ENCODE measurements at regions not wholly inside any gene's neighbourhood (a gene's known extent, or its start where the extent isn't known, plus 50 kb on each side); places are given as distances from the start of the nearest gene placed in this dataset.
"Not testable (repeated sequence)": the region's sequence is repeated elsewhere in the genome, so short reads cannot be mapped to it uniquely, and the experiment has no call there.

- Histone ChIP-seq H3K27ac (no peak overlapping the region), H3K27me3 (ENCODE audit: insufficient read depth in 3 of 3, low read length in 2 of 3) (no peaks in the 10 kb centered on the region), H3K4me3 (no peak overlapping the region), H3K9me3 (no peaks in the 10 kb centered on the region), H3K36me3 (ENCODE audit: insufficient read depth in 1 of 2, low read depth in 1 of 2) (no peaks in the 10 kb centered on the region), H3K4me1 (peaks cover 4% of the 10 kb centered on the region)
- no peak for TF ChIP-seq CTCF (IDR thresholded peaks at IDR 0.05)
- ATAC-seq, result no peak
- intact Hi-C loops (cut with DNase I), result no loop called here
- WGBS, 3 donors, result 93 to 100% (median 97%) methylated on average over 1 of the region's 1 CpG
- DNase-seq, result no peak
Measured at GRCh38 chr1:60918867-60919266, 163.5 kb upstream of the NFIA start.

DNA sequence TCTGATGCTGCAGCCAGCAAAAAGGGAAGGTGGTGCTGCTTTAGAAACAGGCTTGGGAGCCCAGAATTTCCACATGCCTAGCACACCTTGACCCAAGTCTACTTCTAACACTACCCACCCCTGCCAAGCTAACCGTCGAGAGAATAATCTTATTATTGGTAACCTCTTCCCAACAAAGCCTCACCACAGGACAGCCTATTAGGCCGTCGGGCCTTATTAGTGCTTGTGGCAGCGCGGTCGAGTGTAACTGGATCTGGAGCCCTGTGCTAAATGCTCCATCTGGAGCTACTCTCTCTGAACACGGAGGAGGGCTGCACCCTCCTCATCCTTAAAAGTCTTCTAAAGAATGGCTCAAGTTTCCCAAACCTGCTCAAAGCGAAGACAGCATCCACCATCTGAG, 165.5 kb upstream of the NFIA start:
- ATAC-seq (no peak), DNase-seq (no peak)
- Histone ChIP-seq H3K4me3 (no peak overlapping the region), H3K27ac (no peak overlapping the region), H3K9me3 (no peaks in the 10 kb centered on the region), H3K36me3 (ENCODE audit: insufficient read depth in 1 of 2, low read depth in 1 of 2) (no peaks in the 10 kb centered on the region), H3K27me3 (ENCODE audit: insufficient read depth in 3 of 3, low read length in 2 of 3) (no peaks in the 10 kb centered on the region), H3K4me1 (peaks cover 7% of the 10 kb centered on the region)
- intact Hi-C loops (cut with DNase I), result no loop called here
- WGBS, 3 donors, result 65 to 81% (median 66%) methylated on average over 9 of the region's 9 CpGs
- TF ChIP-seq CTCF (IDR thresholded peaks at IDR 0.05), result no peak

GRCh38 chr1:60916199-60916598, 166.2 kb upstream of the NFIA start:
- Histone ChIP-seq H3K4me3 (no peak overlapping the region), H3K27me3 (ENCODE audit: insufficient read depth in 3 of 3, low read length in 2 of 3) (no peaks in the 10 kb centered on the region), H3K36me3 (ENCODE audit: insufficient read depth in 1 of 2, low read depth in 1 of 2) (no peaks in the 10 kb centered on the region), H3K4me1 (peaks cover 13% of the 10 kb centered on the region), H3K27ac (no peak overlapping the region), H3K9me3 (no peaks in the 10 kb centered on the region)
- intact Hi-C loops (cut with DNase I), result no loop called here
- no peak for DNase-seq
- TF ChIP-seq CTCF (IDR thresholded peaks at IDR 0.05), result no peak
- no peak for ATAC-seq

- intact Hi-C loops (cut with DNase I), result no loop called here
- Histone ChIP-seq H3K27ac (no peak overlapping the region), H3K4me1 (peaks cover 16% of the 10 kb centered on the region), H3K36me3 (ENCODE audit: insufficient read depth in 1 of 2, low read depth in 1 of 2) (no peaks in the 10 kb centered on the region), H3K27me3 (ENCODE audit: insufficient read depth in 3 of 3, low read length in 2 of 3) (no peaks in the 10 kb centered on the region), H3K4me3 (no peak overlapping the region), H3K9me3 (no peaks in the 10 kb centered on the region)
- no peak for TF ChIP-seq CTCF (IDR thresholded peaks at IDR 0.05)
- 95 to 97% (median 95%) methylated on average over 6 of the region's 6 CpGs for WGBS, 3 donors
- DNase-seq (no peak), ATAC-seq (no peak)
Measured at GRCh38 chr1:60915441-60915840, 166.9 kb upstream of the NFIA start.

GRCh38 chr1:60914982-60915381, 167.4 kb upstream of the NFIA start:
- intact Hi-C loops (cut with DNase I), result no loop called here
- 81 to 96% (median 90%) methylated on average over 3 of the region's 3 CpGs for WGBS, 3 donors
- DNase-seq (no peak), ATAC-seq (no peak)
- Histone ChIP-seq H3K9me3 (no peaks in the 10 kb centered on the region), H3K27me3 (ENCODE audit: insufficient read depth in 3 of 3, low read length in 2 of 3) (no peaks in the 10 kb centered on the region), H3K27ac (no peak overlapping the region), H3K4me1 (peaks cover 16% of the 10 kb centered on the region), H3K36me3 (ENCODE audit: insufficient read depth in 1 of 2, low read depth in 1 of 2) (no peaks in the 10 kb centered on the region), H3K4me3 (no peak overlapping the region)
- TF ChIP-seq CTCF (IDR thresholded peaks at IDR 0.05), result no peak

GRCh38 chr1:60913708-60914107, 168.7 kb upstream of the NFIA start:
- intact Hi-C loops (cut with DNase I); H3K27me3 ChIP-seq (ENCODE audit: insufficient read depth in 3 of 3, low read length in 2 of 3); H3K36me3 ChIP-seq (ENCODE audit: insufficient read depth in 1 of 2, low read depth in 1 of 2); H3K4me3 ChIP-seq; DNase-seq; ATAC-seq; H3K27ac ChIP-seq; H3K9me3 ChIP-seq: not testable (repeated sequence)
- 62 to 71% (median 68%) methylated on average over 2 of the region's 2 CpGs for WGBS, 3 donors
- peaks cover 16% of the 10 kb centered on the region for H3K4me1 ChIP-seq

Measured in psoas muscle (tissue), 7 donors.